ENCODE measurements at regions not wholly inside any gene's neighbourhood (a gene's known extent, or its start where the extent isn't known, plus 50 kb on each side); places are given as distances from the start of the nearest gene placed in this dataset.

DNA sequence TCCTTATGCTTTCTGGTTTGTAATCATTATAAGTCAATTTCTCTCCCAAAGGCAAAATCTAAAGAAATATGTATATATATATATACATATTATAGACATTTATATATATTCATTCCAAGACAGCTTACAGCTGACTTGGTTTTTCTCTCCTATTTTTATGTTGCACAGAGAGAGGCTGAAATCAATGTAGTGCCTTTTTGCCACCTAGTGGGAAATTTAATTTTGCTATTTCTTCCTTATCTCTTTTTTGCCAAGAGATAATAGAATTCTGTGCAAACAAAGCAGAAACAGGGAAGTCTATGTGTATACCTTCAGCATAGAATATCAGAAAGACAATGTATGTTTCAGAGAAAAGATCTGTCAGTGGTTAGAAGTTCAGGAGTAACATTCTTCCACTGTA lies 186.0 kb upstream of the ANO5 start:
- POLR2A ChIA-PET = no interaction called here
- DNase-seq (ENCODE audit: extremely low spot score) = no peak
- TF ChIP-seq ARNT (IDR thresholded peaks at IDR 0.05) (no peak), BHLHE40 (IDR thresholded peaks at IDR 0.05; ENCODE audit: borderline replicate concordance) (no peak), ZNF384 (IDR thresholded peaks at IDR 0.05) (no peak), FOXK2 (IDR thresholded peaks at IDR 0.05) (no peak), LEF1 (IDR thresholded peaks at IDR 0.05; ENCODE audit: borderline replicate concordance) (no peak), HDGF (IDR thresholded peaks at IDR 0.05; ENCODE audit: borderline replicate concordance) (no peak), NFRKB (IDR thresholded peaks at IDR 0.05) (no peak), SUZ12 (IDR thresholded peaks at IDR 0.05) (no peak), FOXM1 (IDR thresholded peaks at IDR 0.05; ENCODE audit: borderline replicate concordance) (no peak), TARDBP (IDR thresholded peaks at IDR 0.05) (no peak), L3MBTL2 (conservative IDR thresholded peaks at IDR 0.05) (no peak), CTBP1 (IDR thresholded peaks at IDR 0.05; ENCODE audit: borderline replicate concordance) (no peak), ELF4 (IDR thresholded peaks at IDR 0.05) (no peak)
- CTCF ChIA-PET = no interaction called here

- ChIA-PET CTCF (no interaction called here), POLR2A (no interaction called here)
- TF ChIP-seq SP1 (IDR thresholded peaks at IDR 0.05) (no peak), TARDBP (IDR thresholded peaks at IDR 0.05) (no peak), ELF4 (IDR thresholded peaks at IDR 0.05) (no peak), ARNT (IDR thresholded peaks at IDR 0.05) (no peak), FOXA1 (IDR thresholded peaks at IDR 0.05) (no peak), LEF1 (IDR thresholded peaks at IDR 0.05; ENCODE audit: borderline replicate concordance) (no peak), SUZ12 (IDR thresholded peaks at IDR 0.05) (no peak)
- TF ChIP-seq, protein P1, sequence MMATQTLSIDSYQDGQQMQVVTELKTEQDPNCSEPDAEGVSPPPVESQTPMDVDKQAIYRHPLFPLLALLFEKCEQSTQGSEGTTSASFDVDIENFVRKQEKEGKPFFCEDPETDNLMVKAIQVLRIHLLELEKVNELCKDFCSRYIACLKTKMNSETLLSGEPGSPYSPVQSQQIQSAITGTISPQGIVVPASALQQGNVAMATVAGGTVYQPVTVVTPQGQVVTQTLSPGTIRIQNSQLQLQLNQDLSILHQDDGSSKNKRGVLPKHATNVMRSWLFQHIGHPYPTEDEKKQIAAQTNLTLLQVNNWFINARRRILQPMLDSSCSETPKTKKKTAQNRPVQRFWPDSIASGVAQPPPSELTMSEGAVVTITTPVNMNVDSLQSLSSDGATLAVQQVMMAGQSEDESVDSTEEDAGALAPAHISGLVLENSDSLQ (IDR thresholded peaks at IDR 0.05) = no peak
- DNase-seq (ENCODE audit: extremely low spot score) = no peak
Measured at GRCh38 chr11:22031791-22032190, 161.1 kb upstream of the ANO5 start.

DNA sequence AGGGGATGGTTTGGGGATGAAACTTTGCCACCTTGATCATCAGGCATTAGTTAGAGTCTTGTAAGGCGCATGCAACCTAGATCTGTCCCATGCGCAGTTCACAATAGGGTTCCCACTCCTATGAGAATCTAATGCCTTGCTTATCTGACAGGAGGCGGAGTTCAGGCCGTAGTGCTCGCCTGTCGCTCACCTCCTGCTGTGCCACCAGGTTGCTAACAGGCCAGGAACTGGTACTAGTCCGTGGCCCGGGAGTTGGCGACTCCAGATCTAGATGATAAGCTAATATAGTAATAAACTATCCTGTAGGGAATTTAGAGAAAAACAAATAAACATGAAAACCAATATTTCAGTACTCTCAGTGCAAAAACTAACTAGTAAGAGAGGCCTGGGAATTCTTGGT lies 155.4 kb upstream of the ANO5 start:
- ChIA-PET CTCF (no interaction called here), POLR2A (no interaction called here)
- no peak for TF ChIP-seq FOXM1 (IDR thresholded peaks at IDR 0.05; ENCODE audit: borderline replicate concordance)
- TF ChIP-seq LEF1 (IDR thresholded peaks at IDR 0.05; ENCODE audit: borderline replicate concordance) = no peak
- TF ChIP-seq SP1 (IDR thresholded peaks at IDR 0.05) = no peak
- no peak for TF ChIP-seq ELF4 (IDR thresholded peaks at IDR 0.05)
- TF ChIP-seq FOXK2 (IDR thresholded peaks at IDR 0.05) = no peak
- no peak for TF ChIP-seq L3MBTL2 (conservative IDR thresholded peaks at IDR 0.05)
- no peak for DNase-seq (ENCODE audit: extremely low spot score)

GRCh38 chr11:22041039-22041438 lies 151.8 kb upstream of the ANO5 start:
- no peak for DNase-seq (ENCODE audit: extremely low spot score)
- CTCF ChIA-PET = no interaction called here

GRCh38 chr11:22042081-22042480 lies 150.8 kb upstream of the ANO5 start:
- TF ChIP-seq, protein P1 (IDR thresholded peaks at IDR 0.05) = no peak
- no peak for TF ChIP-seq NFRKB (IDR thresholded peaks at IDR 0.05)
- POLR2A ChIA-PET = no interaction called here
- CTCF ChIA-PET = no interaction called here
- DNase-seq (ENCODE audit: extremely low spot score) = no peak

More at GRCh38 chr11:22041039-22041438, 151.8 kb upstream of the ANO5 start:
- POLR2A ChIA-PET = no interaction called here
- TF ChIP-seq FOXK2 (IDR thresholded peaks at IDR 0.05) = no peak
- no peak for TF ChIP-seq ELF4 (IDR thresholded peaks at IDR 0.05)
- TF ChIP-seq CTBP1 (IDR thresholded peaks at IDR 0.05; ENCODE audit: borderline replicate concordance) = no peak
- no peak for TF ChIP-seq HDGF (IDR thresholded peaks at IDR 0.05; ENCODE audit: borderline replicate concordance)
- TF ChIP-seq LEF1 (IDR thresholded peaks at IDR 0.05; ENCODE audit: borderline replicate concordance) = no peak
- TF ChIP-seq, protein P1 (IDR thresholded peaks at IDR 0.05) = no peak
- no peak for TF ChIP-seq FOXA1 (IDR thresholded peaks at IDR 0.05)
- TF ChIP-seq NFRKB (IDR thresholded peaks at IDR 0.05) = no peak
- TF ChIP-seq SUZ12 (IDR thresholded peaks at IDR 0.05) = no peak
- TF ChIP-seq SP1 (IDR thresholded peaks at IDR 0.05) = no peak
- no peak for TF ChIP-seq TARDBP (IDR thresholded peaks at IDR 0.05)
- no peak for TF ChIP-seq ZNF384 (IDR thresholded peaks at IDR 0.05)
- TF ChIP-seq ARNT (IDR thresholded peaks at IDR 0.05) = no peak
- no peak for TF ChIP-seq L3MBTL2 (conservative IDR thresholded peaks at IDR 0.05)

DNA sequence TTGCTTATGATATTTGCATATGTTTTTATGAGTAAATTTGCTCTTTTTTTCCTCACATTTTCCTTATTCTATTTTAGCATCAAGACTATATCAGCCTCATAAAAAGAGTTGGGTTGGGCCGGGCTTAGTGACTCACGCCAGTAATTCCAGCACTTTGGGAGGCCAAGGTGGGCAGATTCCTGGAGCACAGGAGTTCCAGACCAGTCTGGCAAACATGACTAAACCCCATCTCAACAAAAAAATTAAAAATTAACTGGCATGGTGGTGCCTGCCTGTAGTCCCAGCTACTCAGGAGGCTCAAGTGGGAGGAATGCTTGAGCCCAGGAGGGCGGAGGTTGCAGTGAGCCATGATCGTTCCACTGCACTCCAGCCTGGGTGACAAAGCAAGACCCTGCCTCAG lies 148.8 kb upstream of the ANO5 start:
- TF ChIP-seq SUZ12 (IDR thresholded peaks at IDR 0.05) (no peak), FOXK2 (IDR thresholded peaks at IDR 0.05) (no peak), FOXA1 (IDR thresholded peaks at IDR 0.05) (no peak), NFRKB (IDR thresholded peaks at IDR 0.05) (no peak), L3MBTL2 (conservative IDR thresholded peaks at IDR 0.05) (no peak), BHLHE40 (IDR thresholded peaks at IDR 0.05; ENCODE audit: borderline replicate concordance) (no peak)

DNA sequence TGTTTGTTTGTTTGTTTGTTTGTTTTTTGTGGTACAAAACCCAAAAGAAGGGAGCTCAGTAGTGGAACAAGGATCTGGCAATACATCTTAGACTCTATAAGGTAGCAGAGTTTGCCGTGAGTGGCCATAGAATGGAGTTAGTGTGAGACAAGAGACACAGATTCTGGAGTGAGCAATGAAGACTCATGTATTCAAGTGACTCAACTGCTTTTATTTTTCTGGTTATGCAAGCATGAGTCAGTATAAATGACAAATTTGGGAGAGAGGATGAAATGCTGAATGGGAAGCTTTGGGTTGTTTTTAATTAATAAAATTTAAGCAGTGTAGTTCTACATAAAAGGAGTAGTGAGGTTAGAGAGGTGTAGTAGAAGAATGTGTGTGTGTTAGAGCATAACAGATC lies 143.6 kb upstream of the ANO5 start:
- TF ChIP-seq HDGF (IDR thresholded peaks at IDR 0.05; ENCODE audit: borderline replicate concordance) = no peak
- TF ChIP-seq FOXM1 (IDR thresholded peaks at IDR 0.05; ENCODE audit: borderline replicate concordance) = no peak
- TF ChIP-seq, protein P1 (IDR thresholded peaks at IDR 0.05) = no peak
- TF ChIP-seq LEF1 (IDR thresholded peaks at IDR 0.05; ENCODE audit: borderline replicate concordance) = no peak
- no peak for TF ChIP-seq SP1 (IDR thresholded peaks at IDR 0.05)
- TF ChIP-seq CTBP1 (IDR thresholded peaks at IDR 0.05; ENCODE audit: borderline replicate concordance) = no peak
- no peak for TF ChIP-seq FOXA1 (IDR thresholded peaks at IDR 0.05)
- no peak for TF ChIP-seq ARNT (IDR thresholded peaks at IDR 0.05)
- TF ChIP-seq ELF4 (IDR thresholded peaks at IDR 0.05) = no peak
- no peak for TF ChIP-seq ZNF384 (IDR thresholded peaks at IDR 0.05)
- no peak for TF ChIP-seq NFRKB (IDR thresholded peaks at IDR 0.05)
- no peak for TF ChIP-seq L3MBTL2 (conservative IDR thresholded peaks at IDR 0.05)
- no peak for TF ChIP-seq FOXK2 (IDR thresholded peaks at IDR 0.05)
- TF ChIP-seq BHLHE40 (IDR thresholded peaks at IDR 0.05; ENCODE audit: borderline replicate concordance) = no peak
- no peak for TF ChIP-seq SUZ12 (IDR thresholded peaks at IDR 0.05)
- TF ChIP-seq TARDBP (IDR thresholded peaks at IDR 0.05) = no peak
- ChIA-PET CTCF (no interaction called here), POLR2A (no interaction called here)
- DNase-seq (ENCODE audit: extremely low spot score) = no peak

More for the DNA sequence above, 148.8 kb upstream of the ANO5 start:
- CTCF ChIA-PET = no interaction called here
- no peak for DNase-seq (ENCODE audit: extremely low spot score)
- POLR2A ChIA-PET = no interaction called here

All from HEK293T (cell line).